ENCODE measurements at regions not wholly inside any gene's neighbourhood (a gene's known extent, or its start where the extent isn't known, plus 50 kb on each side); places are given as distances from the start of the nearest gene placed in this dataset.

GRCh38 chr13:22369840-22370239 lies 699.0 kb downstream of the FGF9 start (continued):
- peak; percentile 24 for TF ChIP-seq CHD7 (IDR thresholded peaks at IDR 0.05; ENCODE audit: insufficient replicate concordance, low read length)
- 0 out of 2 replicates have a peak, but pooled peaks have one; percentile 32 for TF ChIP-seq SP1 (IDR thresholded peaks at IDR 0.05; ENCODE audit: low read depth, low read length)
